ENCODE measurements at regions not wholly inside any gene's neighbourhood (a gene's known extent, or its start where the extent isn't known, plus 50 kb on each side); places are given as distances from the start of the nearest gene placed in this dataset.

DNA sequence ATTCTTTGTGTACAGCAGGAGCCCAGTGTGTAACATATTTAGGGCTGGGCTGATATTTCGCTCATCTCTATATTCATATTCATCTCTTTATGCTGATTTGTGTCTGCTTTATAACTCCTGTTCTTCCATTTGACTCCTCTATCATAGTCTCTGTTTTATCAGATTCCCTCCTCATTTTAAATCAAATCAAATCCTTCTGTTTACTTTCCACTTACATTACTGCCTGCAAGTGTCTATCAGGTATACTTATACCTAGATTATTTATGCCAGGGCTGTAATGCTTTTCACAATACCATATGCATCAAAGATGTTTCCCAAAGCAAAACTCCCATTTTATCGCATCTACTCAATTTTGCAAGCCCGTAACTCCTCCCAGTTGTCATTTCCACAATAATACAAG, 990.7 kb downstream of the SORCS1 start:
- H3K36me3 ChIP-seq (ENCODE audit: control insufficient read depth, insufficient read depth, low read length), result no peaks in the 10 kb centered on the region
- no peak for TF ChIP-seq CTCF (IDR thresholded peaks at IDR 0.05; ENCODE audit: insufficient read depth in 1 of 2, low read depth in 1 of 2, low read length in 1 of 2, severe bottlenecking in 1 of 2, unreplicated experiment in 1 of 2)
- intact Hi-C loops (cut with micrococcal nuclease; ENCODE audit: unreplicated experiment), result no loop called here
- ChIA-PET POLR2A (no interaction called here), CTCF (no interaction called here)
- H3K4me1 ChIP-seq, result no peaks in the 10 kb centered on the region
- no peaks in the 10 kb centered on the region for H3K9me3 Mint-ChIP-seq (ENCODE audit: unreplicated experiment)
- H3K36me3 Mint-ChIP-seq (ENCODE audit: insufficient read depth, unreplicated experiment), result no peaks in the 10 kb centered on the region
- peaks cover 7% of the 10 kb centered on the region for H3K27me3 Mint-ChIP-seq (ENCODE audit: insufficient read depth, unreplicated experiment)
- H3K4me3 ChIP-seq (ENCODE audit: low read depth, low read length), result no peak overlapping the region
- no peak for DNase-seq
- no peaks in the 10 kb centered on the region for H3K9me3 ChIP-seq
- no TSS peak for BruUV-seq (replicated peaks)
- H3K27ac Mint-ChIP-seq (ENCODE audit: unreplicated experiment), result no peak overlapping the region
- no peak overlapping the region for H3K4me3 Mint-ChIP-seq (ENCODE audit: unreplicated experiment)
- no peaks in the 10 kb centered on the region for H3K4me1 Mint-ChIP-seq (ENCODE audit: low read depth, unreplicated experiment)
- no peaks in the 10 kb centered on the region for H3K27me3 ChIP-seq (replicated peaks; ENCODE audit: control insufficient read depth, insufficient read depth, low read length)

DNA sequence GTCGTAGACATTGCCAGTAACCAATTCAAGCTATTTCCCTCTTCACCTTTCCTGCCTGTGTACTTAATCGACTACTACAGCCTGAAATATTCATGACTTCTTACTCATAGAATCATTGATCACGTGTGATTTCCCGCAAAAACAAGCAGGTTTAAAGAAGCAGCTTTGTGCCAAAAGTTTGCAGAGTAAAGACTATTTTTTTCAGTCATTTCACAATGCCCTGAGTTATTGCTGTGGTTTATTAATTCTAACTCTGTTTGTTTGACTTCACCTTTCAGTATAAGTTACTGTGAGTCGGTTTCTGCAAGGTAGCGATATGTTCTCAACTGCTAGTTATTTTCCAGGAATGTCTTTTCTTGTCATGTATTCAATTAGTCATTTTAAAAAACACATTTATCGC, 995.3 kb downstream of the SORCS1 start:
- H3K9me3 ChIP-seq, result no peaks in the 10 kb centered on the region; the same call in 1 of the 2 replicates
- no peaks in the 10 kb centered on the region for H3K4me1 ChIP-seq
- H3K27me3 ChIP-seq (replicated peaks; ENCODE audit: control insufficient read depth, insufficient read depth, low read length), result no peaks in the 10 kb centered on the region
- Mint-ChIP-seq H3K27me3 (ENCODE audit: insufficient read depth, unreplicated experiment) (peaks cover 5% of the 10 kb centered on the region), H3K36me3 (ENCODE audit: insufficient read depth, unreplicated experiment) (no peaks in the 10 kb centered on the region), H3K9me3 (ENCODE audit: unreplicated experiment) (no peaks in the 10 kb centered on the region), H3K27ac (ENCODE audit: unreplicated experiment) (no peak overlapping the region), H3K4me1 (ENCODE audit: low read depth, unreplicated experiment) (no peaks in the 10 kb centered on the region), H3K4me3 (ENCODE audit: unreplicated experiment) (no peak overlapping the region)
- no peaks in the 10 kb centered on the region for H3K36me3 ChIP-seq (ENCODE audit: control insufficient read depth, insufficient read depth, low read length)
- CTCF ChIA-PET, result no interaction called here
- TF ChIP-seq CTCF (IDR thresholded peaks at IDR 0.05; ENCODE audit: insufficient read depth in 1 of 2, low read depth in 1 of 2, low read length in 1 of 2, severe bottlenecking in 1 of 2, unreplicated experiment in 1 of 2), result no peak
- POLR2A ChIA-PET, result no interaction called here
- no peak overlapping the region for H3K4me3 ChIP-seq (ENCODE audit: low read depth, low read length)
- no peak for DNase-seq
- BruUV-seq (replicated peaks), result no TSS peak
- intact Hi-C loops (cut with micrococcal nuclease; ENCODE audit: unreplicated experiment), result no loop called here

DNA sequence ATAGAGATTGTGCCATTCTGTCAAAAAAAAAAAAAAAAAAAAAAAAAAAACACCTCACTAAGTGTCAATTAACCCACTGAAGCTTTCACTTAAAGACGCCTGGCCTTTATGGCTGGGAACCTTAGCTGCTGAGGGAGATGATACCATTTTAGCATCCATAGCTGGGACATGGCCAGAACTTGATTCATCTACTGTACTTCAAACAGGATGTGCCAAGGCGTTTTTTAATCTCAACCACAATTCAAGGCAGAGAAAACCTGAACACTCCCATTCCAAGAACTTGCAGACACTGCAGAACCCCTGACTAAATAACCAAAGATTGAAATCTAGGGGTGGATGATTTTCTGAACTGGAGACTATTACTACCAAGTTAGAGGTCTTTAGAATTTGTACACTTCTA, 996.6 kb downstream of the SORCS1 start:
- H3K27me3 ChIP-seq (replicated peaks; ENCODE audit: control insufficient read depth, insufficient read depth, low read length), result no peaks in the 10 kb centered on the region
- no peaks in the 10 kb centered on the region for H3K4me1 ChIP-seq
- Mint-ChIP-seq H3K36me3 (ENCODE audit: insufficient read depth, unreplicated experiment) (no peaks in the 10 kb centered on the region), H3K27me3 (ENCODE audit: insufficient read depth, unreplicated experiment) (peaks cover 5% of the 10 kb centered on the region), H3K27ac (ENCODE audit: unreplicated experiment) (no peak overlapping the region), H3K4me1 (ENCODE audit: low read depth, unreplicated experiment) (no peaks in the 10 kb centered on the region), H3K4me3 (ENCODE audit: unreplicated experiment) (no peak overlapping the region), H3K9me3 (ENCODE audit: unreplicated experiment) (no peaks in the 10 kb centered on the region)
- no peak overlapping the region for H3K4me3 ChIP-seq (ENCODE audit: low read depth, low read length)
- CTCF ChIA-PET, result no interaction called here
- intact Hi-C loops (cut with micrococcal nuclease; ENCODE audit: unreplicated experiment), result no loop called here
- BruUV-seq (replicated peaks), result no TSS peak
- H3K9me3 ChIP-seq, result no peaks in the 10 kb centered on the region; the same call in 1 of the 2 replicates
- no peaks in the 10 kb centered on the region for H3K36me3 ChIP-seq (ENCODE audit: control insufficient read depth, insufficient read depth, low read length)
- POLR2A ChIA-PET, result interaction anchor here (0.6 kb wide), 1 partner anchor 1064 kb away, joined by 5 read pairs; no protein-coding TSS in a partner anchor
- TF ChIP-seq CTCF (IDR thresholded peaks at IDR 0.05; ENCODE audit: insufficient read depth in 1 of 2, low read depth in 1 of 2, low read length in 1 of 2, severe bottlenecking in 1 of 2, unreplicated experiment in 1 of 2), result no peak
- no peak for DNase-seq

Measured in Caco-2 (cell line).